GM23338 (cell line): ENCODE measurements at regions not wholly inside any gene's neighbourhood (a gene's known extent, or its start where the extent isn't known, plus 50 kb on each side); places are given as distances from the start of the nearest gene placed in this dataset.

Experiments used
- CREB1 ChIP-seq: fragments of 250-450 bp; sonication (Bioruptor Pico); IDR thresholded peaks from 2 replicates; pipeline ENCODE4 v1.5.0; 2020; ENCODE audit warnings: low read depth, mild to moderate bottlenecking, moderate library complexity
- CTCF ChIP-seq, 2 experiments: fragments of 200-600 bp in 1 of 2; sonication (generic) in 1 of 2; conservative IDR thresholded peaks; 2 replicates each; pipeline versions ENCODE4 v1.5.1 to v1.6.1; 2016 to 2017; ENCODE audit warnings: antibody characterized with exemption in 2 of 2, low read depth in 2 of 2, mild to moderate bottlenecking in 2 of 2, moderate library complexity in 1 of 2
- EZH2 ChIP-seq: fragments of 200-600 bp; sonication (generic); IDR thresholded peaks from one replicate; pipeline ENCODE4 v1.8.0; 2017; ENCODE audit warnings: antibody characterized with exemption, mild to moderate bottlenecking, low read depth; ENCODE audit not compliant: unreplicated experiment
- EZH2phosphoT487 ChIP-seq: fragments of 200-600 bp; sonication (generic); IDR thresholded peaks from one replicate; pipeline ENCODE4 v1.8.1; 2018; ENCODE audit warnings: antibody characterized with exemption; ENCODE audit not compliant: unreplicated experiment
- JUNB ChIP-seq: IDR thresholded peaks from one replicate; pipeline ENCODE4 v1.6.1; 2016; ENCODE audit warnings: antibody characterized with exemption; ENCODE audit not compliant: unreplicated experiment
- STAT1 ChIP-seq: IDR thresholded peaks from one replicate; pipeline ENCODE4 v1.6.1; 2016; ENCODE audit warnings: antibody characterized with exemption; ENCODE audit not compliant: unreplicated experiment
- ZNF114 ChIP-seq: fragments of 250-450 bp; sonication (Bioruptor Pico); IDR thresholded peaks from 2 replicates; pipeline ENCODE4 v1.5.0; 2020; ENCODE audit warnings: mild to moderate bottlenecking, moderate library complexity
- ZNF331 ChIP-seq: fragments of 250-450 bp; sonication (Bioruptor Pico); IDR thresholded peaks from 2 replicates; pipeline ENCODE4 v1.5.0; 2020; ENCODE audit warnings: low read depth, mild to moderate bottlenecking, moderate library complexity
- ZNF462 ChIP-seq: fragments of 250-450 bp; sonication (Bioruptor Pico); IDR thresholded peaks from 2 replicates; pipeline ENCODE4 v1.5.0; 2020; ENCODE audit warnings: mild to moderate bottlenecking, moderate library complexity
- TF ChIP-seq, protein P1 (sequence below): IDR thresholded peaks from 2 replicates; pipeline ENCODE4 v1.6.1; 2016; ENCODE audit warnings: antibody characterized with exemption

DNA sequence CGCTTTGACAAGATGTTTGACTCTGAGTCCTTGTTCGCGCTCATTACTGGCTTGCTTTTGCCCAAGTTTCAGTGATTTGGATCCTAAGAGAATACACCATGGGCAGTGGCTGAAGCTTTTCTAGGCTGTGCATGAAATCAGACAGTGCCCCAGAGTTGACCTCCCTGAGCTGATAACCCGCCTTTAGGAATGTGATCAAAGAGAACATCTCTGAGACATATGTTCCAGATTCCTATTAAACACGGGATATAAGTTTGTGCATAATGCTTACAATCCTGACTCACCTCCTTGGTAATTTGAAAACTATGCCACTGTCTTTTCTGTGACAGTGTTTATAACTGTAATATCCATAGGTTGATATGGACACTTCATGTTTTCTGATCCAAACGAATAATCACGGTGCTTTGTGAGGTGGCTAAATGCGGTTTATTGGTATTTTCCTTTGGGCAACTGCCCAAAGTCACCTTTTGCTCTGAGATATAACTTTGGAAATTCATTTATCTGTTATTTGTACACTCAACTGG, 732.9 kb downstream of the MTRR start (continued):
- no peak for TF ChIP-seq ZNF462 (CRISPR knock-in tag)
- TF ChIP-seq JUNB, result no peak
- TF ChIP-seq CTCF (conservative IDR thresholded peaks at IDR 0.05; ENCODE audit: low read depth in 2 of 2), result no peak
- no peak for TF ChIP-seq CREB1
- TF ChIP-seq, protein P1, sequence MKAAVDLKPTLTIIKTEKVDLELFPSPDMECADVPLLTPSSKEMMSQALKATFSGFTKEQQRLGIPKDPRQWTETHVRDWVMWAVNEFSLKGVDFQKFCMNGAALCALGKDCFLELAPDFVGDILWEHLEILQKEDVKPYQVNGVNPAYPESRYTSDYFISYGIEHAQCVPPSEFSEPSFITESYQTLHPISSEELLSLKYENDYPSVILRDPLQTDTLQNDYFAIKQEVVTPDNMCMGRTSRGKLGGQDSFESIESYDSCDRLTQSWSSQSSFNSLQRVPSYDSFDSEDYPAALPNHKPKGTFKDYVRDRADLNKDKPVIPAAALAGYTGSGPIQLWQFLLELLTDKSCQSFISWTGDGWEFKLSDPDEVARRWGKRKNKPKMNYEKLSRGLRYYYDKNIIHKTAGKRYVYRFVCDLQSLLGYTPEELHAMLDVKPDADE, result no peak
- no peak for TF ChIP-seq STAT1
- TF ChIP-seq EZH2, result no peak
- TF ChIP-seq EZH2phosphoT487, result no peak
- TF ChIP-seq ZNF114 (CRISPR knock-in tag), result no peak
- TF ChIP-seq ZNF331 (CRISPR knock-in tag), result no peak
